Hepatocyte (in vitro differentiated cells): ENCODE measurements at regions not wholly inside any gene's neighbourhood (a gene's known extent, or its start where the extent isn't known, plus 50 kb on each side); places are given as distances from the start of the nearest gene placed in this dataset.

Experiments
- CTCF ChIP-seq: fragments of 200-600 bp; sonication (generic); IDR thresholded peaks from 2 replicates; pipeline ENCODE4 v1.5.1; 2016; ENCODE audit warnings: antibody characterized with exemption, mild to moderate bottlenecking; ENCODE audit not compliant: poor library complexity
- EZH2 ChIP-seq: fragments of 200-600 bp; sonication (generic); IDR thresholded peaks from 2 replicates; pipeline ENCODE4 v1.6.1; 2016; ENCODE audit warnings: antibody characterized with exemption, mild to moderate bottlenecking, borderline replicate concordance
- EZH2phosphoT487 ChIP-seq: fragments of 200-600 bp; sonication (generic); IDR thresholded peaks from one replicate; pipeline ENCODE4 v1.6.1; 2018; ENCODE audit warnings: antibody characterized with exemption, mild to moderate bottlenecking, low read depth, moderate library complexity; ENCODE audit not compliant: unreplicated experiment, severe bottlenecking

GRCh38 chr5:96062836-96063235 lies 101.2 kb upstream of the ELL2 start:
- no peak for TF ChIP-seq CTCF
- TF ChIP-seq EZH2, result no peak
- TF ChIP-seq EZH2phosphoT487, result no peak
